GM21528 (cell line): ENCODE measurements at regions not wholly inside any gene's neighbourhood (a gene's known extent, or its start where the extent isn't known, plus 50 kb on each side); places are given as distances from the start of the nearest gene placed in this dataset.
A peak's percentile ranks its signal among the peaks of the same experiment; 100 is the strongest.

Experiments used
- ATAC-seq: cut with Tn5 transposase; IDR thresholded peaks from one replicate; pipeline ENCODE4 v1.9.1; 2021; ENCODE audit warnings: mild to moderate bottlenecking, moderate library complexity; ENCODE audit not compliant: unreplicated experiment, low FRiP score

DNA sequence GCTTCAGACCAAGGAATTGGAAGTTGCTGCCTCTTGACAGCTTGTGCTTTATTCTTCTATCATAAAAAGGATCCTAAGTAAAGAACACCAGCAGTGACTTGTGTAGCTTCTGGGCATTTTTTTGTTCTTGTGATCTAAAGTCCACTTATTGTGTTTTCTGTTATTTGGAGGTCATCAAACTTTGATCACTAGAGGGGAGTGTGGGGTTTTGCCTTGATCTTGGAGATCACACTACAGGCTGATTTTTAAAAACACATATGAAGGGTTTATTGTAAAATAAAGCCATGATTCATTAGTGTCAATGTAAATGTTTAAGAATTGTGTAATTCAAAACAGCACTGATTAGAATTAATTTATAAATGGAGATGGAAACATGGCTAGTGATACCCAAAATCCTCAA, 328.7 kb upstream of the EDNRB start:
- no peak for ATAC-seq

DNA sequence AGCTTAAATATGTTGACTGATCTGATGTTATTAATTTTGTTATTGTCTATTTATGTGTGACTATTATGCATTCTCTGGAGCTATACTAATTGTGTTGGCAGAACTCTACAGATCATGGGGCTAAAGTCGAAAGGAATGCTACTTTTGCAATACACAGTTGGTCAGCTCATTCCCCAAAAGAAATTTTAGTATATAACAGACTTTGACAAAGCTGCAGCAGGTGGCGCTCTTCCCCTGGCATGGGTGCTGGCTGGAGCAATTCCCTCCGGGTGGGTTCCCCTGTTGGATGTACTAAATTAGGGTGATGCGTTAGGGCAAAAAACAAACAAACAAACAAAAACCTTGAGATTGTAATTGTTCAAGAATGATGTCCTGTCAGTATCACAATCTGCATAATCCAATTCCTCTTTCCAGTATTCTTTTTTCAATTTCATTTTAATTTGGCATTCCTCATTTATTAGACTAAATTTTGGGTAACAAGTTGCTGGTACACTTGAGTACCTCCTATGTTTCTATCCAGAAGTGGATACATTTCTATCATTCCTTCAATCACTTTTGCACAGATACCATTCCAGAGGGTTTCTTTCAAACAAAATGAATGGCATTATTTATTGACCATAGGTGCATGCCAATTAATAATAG, 322.8 kb upstream of the EDNRB start:
- no peak for ATAC-seq

DNA sequence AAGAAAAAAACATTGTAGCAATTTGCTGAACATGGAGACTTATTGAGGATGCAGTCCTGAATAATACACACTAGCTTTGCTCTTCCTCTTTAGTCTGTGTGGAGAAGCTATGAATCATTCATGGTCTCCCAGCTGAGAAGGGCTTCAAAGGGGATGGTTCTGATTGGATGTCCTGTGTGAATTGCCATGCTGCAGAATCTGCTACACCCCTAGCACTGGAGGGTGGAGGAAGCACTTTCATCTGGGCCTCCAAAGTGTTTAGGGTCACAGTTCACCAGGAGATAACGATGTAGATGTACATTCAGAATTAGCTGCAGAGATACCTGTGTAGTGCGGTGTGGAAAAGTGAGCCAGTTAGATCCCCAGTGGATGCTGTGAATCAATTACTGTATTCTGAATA, 321.1 kb upstream of the EDNRB start:
- no peak for ATAC-seq

DNA sequence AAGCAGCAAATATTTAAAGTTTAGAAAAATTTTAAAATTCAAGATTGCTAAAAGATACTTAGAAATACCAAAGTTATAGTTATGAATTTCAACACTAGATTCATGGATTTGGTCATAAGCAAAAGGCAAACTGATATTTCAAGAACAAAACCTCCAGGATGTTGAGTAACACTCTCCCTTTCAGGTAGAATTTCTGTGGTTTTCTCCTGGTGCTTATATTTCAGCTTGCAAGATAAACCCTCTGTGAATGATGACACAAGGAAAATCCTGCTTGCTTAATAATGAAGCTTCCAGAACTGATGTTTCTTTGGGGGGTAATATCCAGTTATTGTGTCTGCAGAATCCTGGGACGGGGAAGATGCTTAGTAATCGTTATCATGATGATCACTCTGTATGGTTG, 320.3 kb upstream of the EDNRB start:
- no peak for ATAC-seq

DNA sequence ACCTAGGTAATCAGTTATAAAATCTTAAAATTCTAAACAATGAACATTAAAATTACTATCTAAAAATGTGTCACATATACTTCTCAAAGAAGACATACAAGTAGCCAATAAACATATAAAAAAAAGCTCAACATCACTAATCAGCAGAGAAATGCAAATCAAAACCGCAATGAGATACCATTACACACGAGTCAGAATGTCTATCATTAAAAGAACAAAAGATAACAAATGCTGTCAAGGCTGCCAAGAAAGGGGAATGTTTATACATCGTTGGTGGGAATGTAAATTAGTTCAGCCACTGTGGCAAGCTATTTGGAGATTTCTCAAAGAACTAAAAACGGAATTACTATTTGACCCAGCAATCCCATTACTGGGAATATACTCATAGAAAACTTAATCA, 310.3 kb upstream of the EDNRB start:
- no peak for ATAC-seq

DNA sequence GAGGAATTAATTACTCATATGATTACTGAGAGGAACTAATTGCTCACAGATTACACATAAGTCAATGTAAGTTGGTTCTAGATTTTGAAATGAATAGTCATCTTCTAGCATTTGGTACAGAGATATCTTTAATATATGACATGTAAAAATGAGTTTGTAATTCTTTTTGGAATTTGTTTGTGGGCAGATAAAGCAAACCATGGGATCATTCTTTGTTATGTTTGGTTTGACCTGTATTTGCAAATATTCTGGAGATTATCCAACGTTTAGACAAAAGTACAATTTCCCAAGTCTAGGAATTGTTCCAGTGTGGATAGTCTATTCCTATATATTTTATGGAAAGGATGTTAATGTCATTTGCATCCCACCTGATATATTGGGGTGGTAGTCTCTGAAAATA, 309.6 kb upstream of the EDNRB start:
- no peak for ATAC-seq

DNA sequence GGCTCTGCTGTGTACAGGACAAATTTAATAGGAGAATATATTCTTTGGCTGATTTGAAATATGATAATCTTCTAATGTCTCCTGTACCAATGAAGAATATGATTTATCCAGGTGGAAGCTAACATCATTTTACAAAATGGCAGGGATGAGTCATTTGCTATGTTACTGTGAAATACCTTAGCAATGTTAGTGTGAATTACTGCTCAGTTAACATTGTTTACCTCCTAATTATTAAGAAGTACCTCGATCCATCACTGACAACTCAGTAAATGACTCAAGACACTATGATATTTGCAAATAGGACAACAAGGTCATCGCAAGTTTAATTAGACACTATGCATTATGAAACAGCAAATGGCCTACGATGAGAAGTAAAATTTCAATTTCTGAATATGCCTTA, 309.1 kb upstream of the EDNRB start:
- ATAC-seq, result no peak

DNA sequence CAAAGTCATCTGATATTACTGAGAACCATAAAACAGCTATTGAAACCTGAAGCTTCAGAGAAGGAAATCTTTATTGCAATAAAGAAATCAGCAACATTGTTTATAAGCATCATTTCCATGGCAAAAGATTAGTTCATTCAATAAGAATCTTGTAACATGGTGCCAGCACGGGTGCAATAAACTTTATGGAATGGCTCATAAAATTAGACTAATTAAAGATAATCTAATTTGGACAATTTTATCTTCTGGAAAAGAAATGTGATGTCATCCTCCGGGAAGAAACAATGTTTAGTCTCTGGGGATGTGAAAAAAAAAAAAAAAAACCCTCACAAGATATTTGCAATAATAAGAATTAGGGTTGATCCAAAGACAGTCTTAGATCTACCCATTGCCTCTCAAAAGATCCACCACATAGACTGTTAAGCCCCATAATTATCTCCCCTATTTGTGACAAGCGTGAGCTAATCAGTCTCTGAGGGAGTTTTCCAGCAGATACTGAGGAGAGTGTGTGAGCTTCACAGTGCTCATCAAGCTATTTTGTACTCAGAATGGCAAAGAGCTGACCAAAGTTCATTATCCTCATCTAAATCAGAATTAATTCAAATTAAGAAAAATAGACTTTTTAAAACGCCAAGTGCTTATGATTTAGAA, 297.0 kb upstream of the EDNRB start:
- ATAC-seq, result no peak

DNA sequence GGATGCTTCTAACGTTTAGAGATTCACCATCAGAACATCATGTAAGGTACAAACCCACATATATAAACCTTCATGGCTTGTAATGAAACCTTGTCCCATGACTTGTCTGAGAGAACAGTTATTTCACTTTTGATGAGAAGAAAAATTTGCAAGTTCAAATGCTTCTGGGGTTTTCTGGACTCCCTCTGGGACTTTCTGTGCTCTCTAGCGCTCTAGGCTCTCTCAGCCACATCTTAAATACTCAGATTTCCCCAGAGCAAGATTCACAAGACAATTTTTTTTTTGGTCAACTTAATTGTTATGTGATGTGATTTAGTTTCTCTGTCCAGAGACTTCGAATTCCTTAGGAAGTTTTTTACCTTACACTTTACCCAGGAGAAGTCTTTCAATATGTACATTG, 282.8 kb upstream of the EDNRB start:
- ATAC-seq, result no peak

DNA sequence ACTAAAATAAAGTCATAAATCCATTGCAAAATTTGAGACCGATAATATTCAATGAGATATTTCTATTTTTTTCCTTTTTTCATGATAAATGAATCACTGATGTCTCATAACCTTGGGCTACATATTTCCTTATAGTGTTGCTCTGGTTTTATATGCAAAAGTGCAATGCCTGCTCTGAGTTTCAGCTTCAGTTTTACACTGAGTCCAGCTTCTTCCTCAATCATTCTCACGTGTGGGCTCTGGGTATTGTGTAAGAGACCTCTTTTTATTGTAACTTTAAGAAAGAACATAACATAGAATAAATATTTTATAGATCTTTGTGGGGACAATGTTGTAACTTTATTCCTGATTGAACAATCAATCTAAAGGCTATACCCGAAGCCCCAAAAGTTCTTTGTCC, 280.2 kb upstream of the EDNRB start:
- no peak for ATAC-seq

DNA sequence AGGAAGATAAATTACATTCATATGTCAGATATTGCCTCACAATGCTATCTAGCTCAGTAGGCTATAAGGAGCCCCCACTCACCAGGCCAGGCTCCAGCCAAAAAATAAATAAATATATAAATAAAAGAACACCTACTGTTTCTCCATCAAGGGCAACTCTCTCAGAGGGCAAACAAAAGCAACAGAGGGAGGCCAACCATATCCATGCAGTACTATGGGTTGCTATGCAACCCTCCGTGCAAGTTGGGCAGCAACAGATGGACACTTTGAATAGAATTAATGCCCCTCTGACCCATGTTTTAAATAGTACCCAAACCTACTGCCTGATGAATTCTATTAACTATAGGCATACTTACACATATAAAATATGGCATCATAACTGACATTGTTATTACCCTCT, 279.8 kb upstream of the EDNRB start:
- ATAC-seq, result no peak

DNA sequence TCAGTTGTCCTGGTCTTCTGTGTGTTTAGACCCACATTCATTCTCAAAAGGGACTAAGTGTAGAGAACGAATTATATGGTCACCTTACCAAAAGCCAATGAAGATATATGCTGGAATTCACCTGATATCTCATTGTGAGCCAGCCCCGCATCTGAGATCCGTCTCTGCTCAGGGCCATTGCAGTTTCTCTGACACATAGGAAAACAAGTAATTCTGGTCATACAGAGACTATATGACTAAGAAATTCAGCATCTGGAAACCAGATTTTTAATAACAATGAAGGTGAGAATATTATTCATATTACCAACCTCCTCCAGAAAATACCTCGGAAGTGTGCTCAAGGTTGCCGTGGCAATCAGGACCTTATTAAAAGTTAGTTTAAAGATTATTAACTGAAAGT, 278.6 kb upstream of the EDNRB start:
- no peak for ATAC-seq

DNA sequence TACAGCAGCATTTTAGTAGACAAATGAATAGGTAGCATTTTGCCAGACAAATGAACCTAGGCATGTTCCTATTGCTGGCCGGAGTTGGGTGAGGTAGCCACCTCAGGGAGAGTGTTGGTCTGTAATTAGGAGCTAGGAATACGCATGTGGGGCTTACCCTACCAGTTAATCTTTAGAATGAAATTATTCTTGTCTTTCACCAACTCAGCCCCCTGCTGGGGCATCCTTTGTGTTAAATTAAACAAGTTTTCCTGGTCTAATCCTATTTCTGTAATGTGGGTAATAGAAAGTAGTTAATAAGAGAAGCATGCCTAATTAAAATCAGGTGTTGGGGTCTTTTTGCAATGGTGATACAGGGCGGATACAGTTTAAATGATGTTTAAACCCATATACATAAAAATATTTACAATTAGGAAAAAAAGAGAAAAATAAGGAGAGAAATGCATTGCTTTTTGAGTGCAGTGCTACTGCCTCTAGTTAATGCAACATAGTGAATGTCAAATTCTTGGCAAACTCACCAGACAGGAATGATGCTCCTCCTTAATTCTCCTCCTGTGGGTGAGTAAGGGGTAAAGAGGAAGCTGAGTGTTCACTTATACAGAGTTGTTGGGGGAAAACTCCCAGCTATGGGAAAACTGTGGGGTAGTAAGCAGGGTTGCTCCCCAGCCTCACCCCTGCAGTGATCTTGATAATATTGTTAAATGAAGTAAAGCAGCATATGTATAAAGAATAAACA, 276.4 kb upstream of the EDNRB start:
- ATAC-seq, result no peak

DNA sequence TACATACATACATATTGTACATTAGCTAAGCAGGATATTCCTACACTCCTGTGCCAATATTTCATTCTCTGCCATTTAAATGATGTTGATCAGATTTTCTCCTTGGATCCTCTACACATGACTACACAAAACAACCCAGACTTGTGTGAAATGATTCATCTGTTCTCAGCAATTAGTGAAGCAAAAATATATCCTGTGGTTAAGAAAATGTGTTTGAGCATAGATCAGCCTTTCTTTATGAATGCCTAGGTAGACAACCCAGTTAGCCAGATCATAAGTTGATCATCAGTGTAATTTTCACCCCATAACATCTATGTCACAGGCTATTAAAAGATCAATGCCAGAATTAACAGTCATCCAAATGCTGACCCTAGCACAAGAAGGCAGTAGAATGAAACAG, 275.2 kb upstream of the EDNRB start:
- ATAC-seq, result no peak

DNA sequence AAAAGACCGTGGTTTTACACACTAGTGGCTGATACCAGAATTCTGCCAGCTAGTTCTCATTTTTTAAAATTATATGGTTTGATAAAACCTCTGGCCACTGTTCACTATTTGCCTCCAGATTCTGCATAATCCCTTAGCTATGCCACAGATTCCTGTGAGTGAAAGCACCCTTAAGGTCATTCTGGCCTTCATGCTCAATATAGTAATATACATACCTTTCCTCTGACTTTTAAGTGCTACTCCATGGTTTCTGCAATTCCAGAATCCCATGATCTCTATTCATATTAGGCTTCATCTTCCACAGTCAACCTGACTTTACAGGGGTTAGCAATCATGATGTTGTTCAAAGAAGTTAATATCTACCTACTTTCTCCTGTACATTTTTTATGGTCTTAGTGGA, 274.1 kb upstream of the EDNRB start:
- no peak for ATAC-seq

DNA sequence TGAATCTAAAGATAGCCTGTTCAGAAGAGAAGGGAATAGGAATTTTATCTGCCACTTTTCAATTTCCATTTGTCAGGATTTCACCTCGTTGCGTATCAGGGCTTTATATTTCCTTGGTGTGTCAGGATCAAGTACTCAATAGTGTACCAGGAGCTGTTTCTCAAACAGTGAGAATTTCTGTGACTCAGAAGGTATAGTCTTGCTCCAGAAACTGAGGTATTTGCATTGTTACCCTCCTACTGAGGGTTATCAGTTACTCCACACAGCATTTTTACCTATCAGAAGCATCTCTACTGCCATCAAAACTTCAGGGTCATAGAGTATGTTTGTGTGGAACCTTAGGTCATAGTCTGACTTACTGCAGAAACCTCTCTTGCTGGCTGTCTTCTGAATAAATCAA, 271.7 kb upstream of the EDNRB start:
- ATAC-seq, result no peak

DNA sequence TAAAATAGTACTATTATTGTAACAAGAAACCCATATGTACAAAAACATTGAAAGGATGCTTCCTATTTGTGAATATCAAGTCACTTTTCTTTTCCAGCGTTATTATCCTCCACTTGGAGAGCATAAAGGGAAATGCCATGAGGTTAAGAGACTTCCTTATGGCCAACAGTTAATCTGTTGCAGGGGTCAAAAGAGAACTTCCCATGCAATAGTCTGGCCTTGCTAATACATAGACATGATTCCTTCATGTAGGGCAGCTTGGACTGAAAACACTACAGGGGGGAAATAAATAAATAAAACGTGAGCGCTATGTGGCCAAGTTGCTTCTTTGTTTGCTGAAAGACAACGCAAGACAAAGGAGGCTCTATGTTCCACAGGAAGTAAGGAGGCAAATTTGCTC, 269.1 kb upstream of the EDNRB start:
- ATAC-seq, result no peak

DNA sequence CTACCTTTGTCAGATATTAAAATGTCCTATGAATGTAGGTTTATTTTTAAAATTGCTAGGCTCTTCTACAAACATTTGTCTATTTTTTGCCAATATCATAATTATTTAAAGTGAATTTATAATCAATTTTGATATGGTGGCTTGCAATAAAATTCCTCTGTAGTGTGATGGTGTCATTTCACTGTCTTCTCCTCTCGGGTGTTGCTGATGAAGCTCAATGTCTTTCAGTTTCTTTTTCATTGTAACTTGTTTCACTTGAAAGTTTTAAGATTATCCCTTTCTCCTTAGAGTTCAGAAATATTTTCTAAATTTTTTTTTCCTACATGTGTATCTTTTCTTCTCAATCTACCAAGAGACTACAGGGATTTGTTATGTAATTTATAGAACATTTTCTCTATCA, 267.1 kb upstream of the EDNRB start:
- peak; percentile 72 for ATAC-seq

DNA sequence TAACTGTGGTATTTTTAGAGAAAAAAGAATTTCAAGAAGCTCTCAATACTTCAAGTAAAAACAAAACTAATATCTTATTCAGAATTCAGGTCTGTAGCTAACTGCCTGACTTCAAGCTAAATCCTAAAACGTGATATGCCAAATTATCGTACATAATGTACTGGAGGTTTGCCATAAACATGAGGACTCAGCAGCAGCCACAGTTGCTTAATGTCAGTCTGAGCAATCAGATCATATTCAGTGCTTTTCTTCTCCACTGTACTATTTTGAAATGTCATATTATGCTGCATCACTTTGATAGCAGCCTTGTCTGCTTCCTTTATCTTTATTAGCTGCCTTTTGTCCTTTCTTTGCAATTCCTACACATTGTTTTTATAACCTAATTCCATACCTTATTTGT, 265.1 kb upstream of the EDNRB start:
- ATAC-seq, result no peak

DNA sequence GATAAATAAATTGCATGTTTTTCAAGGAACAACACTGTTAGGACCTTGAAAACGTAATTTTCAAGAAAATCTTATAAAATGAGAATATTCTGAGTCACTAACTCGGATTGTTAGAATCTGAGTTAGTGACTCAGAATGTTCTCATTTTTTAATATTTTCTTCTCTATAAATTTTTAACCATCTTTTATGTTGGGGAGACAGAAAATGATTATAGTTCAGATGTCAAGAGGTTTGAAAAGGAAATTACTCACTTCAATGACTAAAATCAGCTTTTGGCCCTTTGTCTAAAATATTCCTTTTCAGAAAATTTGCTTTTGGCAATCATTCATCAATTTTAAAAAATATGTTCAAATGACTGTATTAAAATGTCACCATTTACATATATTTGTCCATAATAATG, 264.2 kb upstream of the EDNRB start:
- ATAC-seq, result no peak

DNA sequence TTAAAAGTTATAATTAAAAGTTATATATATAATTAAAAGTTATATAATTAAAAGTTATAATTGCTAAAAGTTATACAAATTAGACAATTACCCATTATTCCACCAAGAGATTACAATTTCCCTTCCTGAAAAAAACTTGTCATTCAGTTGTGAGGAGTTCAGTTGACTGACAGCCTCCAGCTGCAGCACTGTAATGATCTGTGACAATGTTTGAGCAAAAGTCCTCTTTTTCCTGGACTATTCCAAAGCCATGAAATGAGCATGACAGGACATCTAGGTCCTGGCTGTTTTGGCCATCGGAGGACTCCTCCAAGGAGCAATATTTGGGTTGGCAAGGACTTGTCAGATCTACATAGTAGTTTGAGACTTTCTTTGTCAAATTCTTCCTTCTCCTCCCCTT, 258.7 kb upstream of the EDNRB start:
- no peak for ATAC-seq

DNA sequence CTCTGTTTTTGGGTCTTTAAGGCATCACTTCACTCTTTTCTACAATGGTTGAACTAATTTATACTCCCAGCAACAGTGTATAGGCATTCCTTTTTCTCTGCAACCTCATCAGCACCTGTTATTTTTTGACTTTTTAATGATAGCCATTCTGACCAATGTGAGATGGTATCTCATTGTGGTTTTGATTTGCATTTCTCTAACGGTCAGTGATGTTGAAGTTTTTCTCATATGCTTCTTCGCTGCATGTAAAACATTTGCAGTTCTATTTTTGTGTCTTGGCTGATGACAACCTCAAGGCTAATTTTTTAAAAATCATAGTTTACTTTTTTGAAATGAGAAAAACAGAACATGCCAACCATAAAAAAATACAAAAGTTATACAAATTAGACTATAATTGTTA, 258.2 kb upstream of the EDNRB start:
- no peak for ATAC-seq
